H1 (cell line): ENCODE measurements at regions not wholly inside any gene's neighbourhood (a gene's known extent, or its start where the extent isn't known, plus 50 kb on each side); places are given as distances from the start of the nearest gene placed in this dataset.

ENCODE experiments used
- CTCF ChIA-PET: fragments of 300-600 bp; sonication (Branson Sonifier 250); formaldehyde crosslinking; loops from one replicate; lab custom pipeline; 2021; ENCODE audit not compliant: partially characterized antibody; lab: Charles Lee
- POLR2A ChIA-PET: fragments of 300-600 bp; sonication (Branson Sonifier 250); formaldehyde crosslinking; loops from one replicate; lab custom pipeline; 2021; ENCODE audit warnings: inconsistent platforms; ENCODE audit not compliant: partially characterized antibody; lab: Charles Lee
- DNase-seq, 2 experiments: peaks; one replicate each; pipeline versions ENCODE4 v3.0.0 to v3.0.0-alpha.2; 2010 to 2022; ENCODE audit warnings: low spot score in 2 of 2, low read depth in 1 of 2, mixed read lengths in 1 of 2
- FAIRE-seq: peaks from 2 replicates; lab custom pipeline; 2011; peaks lifted over from hg19 to GRCh38; lab: Jason Lieb, UNC
- H2AFZ ChIP-seq: 2 replicates; pipeline ENCODE4 v1.8.1; 2012; ENCODE audit warnings: low read length, inconsistent platforms
- H2AK5ac ChIP-seq: 2 replicates; pipeline ENCODE4 v1.6.1; 2013; ENCODE audit warnings: low read depth, low read length
- H2BK120ac ChIP-seq: replicated peaks from 2 replicates; pipeline ENCODE3; 2013; ENCODE audit warnings: low read depth, low read length, inconsistent platforms
- H2BK12ac ChIP-seq: 2 replicates; pipeline ENCODE4 v1.6.1; 2013; ENCODE audit warnings: low read depth, low read length
- H2BK15ac ChIP-seq: 2 replicates; pipeline ENCODE4 v1.6.1; 2013; ENCODE audit warnings: low read length
- H2BK20ac ChIP-seq: 2 replicates; pipeline ENCODE4 v1.6.1; 2013; ENCODE audit warnings: low read length
- H2BK5ac ChIP-seq: 2 replicates; pipeline ENCODE4 v1.6.1; 2013; ENCODE audit warnings: low read depth, low read length
- H3K14ac ChIP-seq: 2 replicates; pipeline ENCODE4 v1.6.1; 2013; ENCODE audit warnings: inconsistent platforms; ENCODE audit not compliant: insufficient read length
- H3K18ac ChIP-seq: 2 replicates; pipeline ENCODE4 v1.6.1; 2013; ENCODE audit warnings: low read length; ENCODE audit errors: extremely low read depth
- H3K23ac ChIP-seq: 2 replicates; pipeline ENCODE4 v1.6.1; 2013; ENCODE audit warnings: inconsistent platforms; ENCODE audit not compliant: insufficient read length
- H3K23me2 ChIP-seq: 2 replicates; pipeline ENCODE4 v1.6.1; 2013; ENCODE audit warnings: low read depth, low read length
- H3K27ac ChIP-seq: 2 replicates; pipeline ENCODE4 v1.6.1; 2011; ENCODE audit warnings: low read depth, low read length, inconsistent platforms
- H3K27me3 ChIP-seq, 4 experiments: replicated peaks in 1 of 4; 1 replicate in 1 of 4; 2 replicates in 3 of 4; pipeline versions ENCODE4 v1.6.1 to v1.8.1; 2011 to 2013; ENCODE audit warnings: low read length in 3 of 4, mild to moderate bottlenecking in 3 of 4, inconsistent platforms in 2 of 4, mixed read lengths in 2 of 4, moderate library complexity in 1 of 4; ENCODE audit not compliant: control insufficient read depth in 3 of 4, insufficient read depth in 3 of 4; ENCODE audit errors: extremely low read depth in 1 of 4
- H3K36me3 ChIP-seq, 4 experiments: 2 replicates each; pipeline versions ENCODE4 v1.6.1 to v1.8.1; 2011 to 2013; ENCODE audit warnings: mild to moderate bottlenecking in 4 of 4, low read length in 3 of 4, moderate library complexity in 2 of 4, control low read depth in 1 of 4, inconsistent platforms in 1 of 4; ENCODE audit not compliant: insufficient read depth in 4 of 4, control insufficient read depth in 2 of 4
- H3K4ac ChIP-seq: replicated peaks from 2 replicates; pipeline ENCODE3; 2013; ENCODE audit warnings: low read length, low read depth, mixed read lengths, inconsistent platforms; ENCODE audit not compliant: insufficient read length
- H3K4me1 ChIP-seq, 4 experiments: replicated peaks in 1 of 4; 1 replicate in 1 of 4; 2 replicates in 3 of 4; pipeline versions ENCODE4 v1.6.1 to v1.8.1; 2011 to 2013; ENCODE audit warnings: low read length in 3 of 4, inconsistent platforms in 2 of 4, mixed read lengths in 1 of 4; ENCODE audit not compliant: insufficient read depth in 4 of 4, control insufficient read depth in 3 of 4
- H3K4me2 ChIP-seq, 2 experiments: 2 replicates each; pipeline versions ENCODE4 v1.6.1 to v1.8.1; 2011 to 2013; ENCODE audit warnings: low read depth in 2 of 2, low read length in 2 of 2, control low read depth in 1 of 2, inconsistent platforms in 1 of 2, mild to moderate bottlenecking in 1 of 2; ENCODE audit not compliant: insufficient read depth in 1 of 2
- H3K4me3 ChIP-seq, 4 experiments: fragments of 200-600, 300-600 bp in 1 of 4; sonication (generic), shearing (Covaris generic), sonication (Bioruptor Twin) in 1 of 4; 2 replicates each; pipeline versions ENCODE4 v1.5.1 to v1.8.1; 2011 to 2016; ENCODE audit warnings: low read length in 4 of 4, low read depth in 3 of 4, control low read depth in 2 of 4, inconsistent platforms in 2 of 4, mild to moderate bottlenecking in 2 of 4, mixed read lengths in 1 of 4, moderate library complexity in 1 of 4; ENCODE audit not compliant: insufficient read depth in 2 of 4; ENCODE audit errors: extremely low read depth in 1 of 4
- H3K56ac ChIP-seq: replicated peaks from 2 replicates; pipeline ENCODE3; 2013; ENCODE audit warnings: low read depth, mild to moderate bottlenecking, mixed read lengths, low read length, inconsistent platforms; ENCODE audit not compliant: insufficient read length
- H3K79me1 ChIP-seq: 2 replicates; pipeline ENCODE4 v1.6.1; 2013; ENCODE audit warnings: low read depth, low read length, control low read depth
- H3K79me2 ChIP-seq, 2 experiments: 2 replicates each; pipeline versions ENCODE4 v1.6.1 to v1.8.1; 2012 to 2013; ENCODE audit warnings: low read length in 2 of 2, mild to moderate bottlenecking in 2 of 2, inconsistent platforms in 1 of 2; ENCODE audit not compliant: insufficient read depth in 2 of 2, control insufficient read depth in 1 of 2
- H3K9ac ChIP-seq, 4 experiments: replicated peaks in 1 of 4; 1 replicate in 1 of 4; 2 replicates in 3 of 4; pipeline versions ENCODE4 v1.6.1 to v1.8.1; 2011 to 2013; ENCODE audit warnings: low read depth in 3 of 4, low read length in 3 of 4, control low read depth in 2 of 4, mild to moderate bottlenecking in 2 of 4, moderate library complexity in 2 of 4, inconsistent platforms in 1 of 4; ENCODE audit errors: extremely low read depth in 1 of 4
- H3K9me3 ChIP-seq, 2 experiments: 2 replicates each; pipeline versions ENCODE4 v1.6.1 to v1.8.1; 2012 to 2013; ENCODE audit warnings: mild to moderate bottlenecking in 2 of 2, moderate library complexity in 2 of 2, control low read depth in 1 of 2, inconsistent platforms in 1 of 2, low read depth in 1 of 2, low read length in 1 of 2, mixed read lengths in 1 of 2; ENCODE audit not compliant: insufficient read depth in 2 of 2
- H4K20me1 ChIP-seq, 2 experiments: replicated peaks in 1 of 2; 2 replicates each; pipeline versions ENCODE3 to v1.8.1; 2011 to 2013; ENCODE audit warnings: inconsistent platforms in 2 of 2, low read length in 2 of 2, mild to moderate bottlenecking in 1 of 2; ENCODE audit not compliant: insufficient read depth in 2 of 2, control insufficient read depth in 1 of 2
- H4K5ac ChIP-seq: 2 replicates; pipeline ENCODE4 v1.6.1; 2013; ENCODE audit warnings: low read length, low read depth, mixed read lengths, inconsistent platforms; ENCODE audit not compliant: insufficient read length
- H4K8ac ChIP-seq: 2 replicates; pipeline ENCODE4 v1.8.0; 2013; ENCODE audit warnings: mild to moderate bottlenecking, moderate library complexity, low read length, inconsistent platforms; ENCODE audit not compliant: insufficient read depth; ENCODE audit errors: extremely low read depth
- H4K91ac ChIP-seq: replicated peaks from 2 replicates; pipeline ENCODE3; 2013; ENCODE audit warnings: low read length, mixed read lengths, inconsistent platforms; ENCODE audit not compliant: insufficient read length
- BACH1 ChIP-seq: IDR thresholded peaks from 2 replicates; pipeline ENCODE4 v1.6.1; 2012; ENCODE audit warnings: low read length, improper control_type of control experiment
- CBX8 ChIP-seq: fragments of 300-800, 300-1000 bp; sonication (generic); IDR thresholded peaks from 2 replicates; pipeline ENCODE4 v1.7.1; 2016; ENCODE audit warnings: low read depth, low read length, borderline replicate concordance
- EGR1 ChIP-seq: IDR thresholded peaks from 2 replicates; pipeline ENCODE4 v1.6.1; 2011; ENCODE audit warnings: low read depth, low read length, borderline replicate concordance
- FOSL1 ChIP-seq: IDR thresholded peaks from 2 replicates; pipeline ENCODE4 v1.6.1; 2011; ENCODE audit warnings: mild to moderate bottlenecking, low read depth, low read length, moderate library complexity; ENCODE audit not compliant: insufficient read depth
- HDAC6 ChIP-seq: IDR thresholded peaks from one replicate; pipeline ENCODE4 v1.7.1; 2012; ENCODE audit warnings: low read depth, mild to moderate bottlenecking, inconsistent platforms, low read length, moderate library complexity
- KDM5A ChIP-seq: fragments of 200-600 bp; IDR thresholded peaks from 2 replicates; pipeline ENCODE4 v1.7.1; 2012; ENCODE audit warnings: mild to moderate bottlenecking, low read length, inconsistent platforms, mixed read lengths
- NANOG ChIP-seq: IDR thresholded peaks from 2 replicates; pipeline ENCODE4 v1.6.1; 2011; ENCODE audit warnings: low read length, low read depth, mild to moderate bottlenecking, inconsistent platforms; ENCODE audit not compliant: insufficient read depth, poor library complexity, severe bottlenecking
- POU5F1 ChIP-seq: IDR thresholded peaks from 2 replicates; pipeline ENCODE4 v1.6.1; 2011; ENCODE audit warnings: low read depth, mild to moderate bottlenecking, low read length, moderate library complexity
- RBBP5 ChIP-seq: IDR thresholded peaks from 2 replicates; pipeline ENCODE4 v1.7.1; 2012; ENCODE audit warnings: low read depth, mild to moderate bottlenecking, inconsistent platforms, low read length, moderate library complexity, borderline replicate concordance
- RNF2 ChIP-seq: fragments of 200-900, 300-1000 bp; sonication (generic); IDR thresholded peaks from 2 replicates; pipeline ENCODE4 v1.7.1; 2016; ENCODE audit warnings: borderline replicate concordance, low read depth, mild to moderate bottlenecking, antibody characterized with exemption, low read length; ENCODE audit not compliant: poor library complexity, severe bottlenecking; ENCODE audit errors: missing control alignments
- SP1 ChIP-seq: IDR thresholded peaks from 2 replicates; pipeline ENCODE4 v1.6.1; 2011; ENCODE audit warnings: low read depth, low read length
- SP4 ChIP-seq: IDR thresholded peaks from 2 replicates; pipeline ENCODE4 v1.6.1; 2012; ENCODE audit warnings: low read length, inconsistent platforms
- TAF1 ChIP-seq: IDR thresholded peaks from 2 replicates; pipeline ENCODE4 v1.6.1; 2011; ENCODE audit warnings: mild to moderate bottlenecking, low read depth, low read length

DNA sequence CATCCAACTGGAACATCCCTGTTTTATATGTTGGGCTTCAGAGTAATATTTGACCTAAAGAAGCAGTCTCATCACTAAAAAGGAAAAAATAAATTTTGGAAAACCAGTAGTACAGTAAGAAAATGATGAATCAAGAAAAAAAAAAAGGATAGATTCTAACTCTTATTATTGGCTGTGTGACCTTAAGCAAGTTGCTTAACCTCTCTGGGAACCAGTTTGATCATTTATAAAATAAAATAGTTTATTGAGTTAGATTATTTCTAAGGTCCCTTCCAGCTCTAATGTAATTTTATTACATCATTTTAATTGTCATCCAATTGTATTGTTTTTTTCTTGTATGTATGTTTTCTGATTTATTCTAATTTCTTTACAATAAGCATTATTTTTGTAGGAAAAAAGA, 127.0 kb downstream of the PRELID2 start:
- no peak for FAIRE-seq
- no peak overlapping the region for H3K18ac ChIP-seq
- H3K4me3 ChIP-seq, result no peak overlapping the region
- H3K23me2 ChIP-seq, result no peaks in the 10 kb centered on the region
- TF ChIP-seq SP1 (no peak), EGR1 (no peak), RNF2 (no peak), FOSL1 (no peak), POU5F1 (no peak), KDM5A (no peak), HDAC6 (no peak), SP4 (no peak), BACH1 (no peak), NANOG (no peak), CBX8 (no peak), RBBP5 (no peak), TAF1 (no peak)
- H3K36me3 ChIP-seq, result no peaks in the 10 kb centered on the region
- no peaks in the 10 kb centered on the region for H3K79me2 ChIP-seq
- H3K56ac ChIP-seq, result no peak overlapping the region
- no peak overlapping the region for H3K9ac ChIP-seq
- no peak overlapping the region for H2AFZ ChIP-seq
- H4K8ac ChIP-seq, result no peak overlapping the region
- no peak overlapping the region for H2BK20ac ChIP-seq
- H3K14ac ChIP-seq, result no peak overlapping the region
- H2BK15ac ChIP-seq, result no peak overlapping the region
- CTCF ChIA-PET, result interaction anchor here (1.1 to 6.6 kb wide), 5 partner anchors 10 to 180 kb away, joined by 3 to 37 read pairs (median 6); no protein-coding TSS in a partner anchor
- H2BK12ac ChIP-seq, result no peak overlapping the region
- H2BK5ac ChIP-seq, result no peak overlapping the region
- H3K4ac ChIP-seq, result no peak overlapping the region
- H4K91ac ChIP-seq, result no peak overlapping the region
- no peak overlapping the region for H2BK120ac ChIP-seq
- no peak for DNase-seq
- H3K23ac ChIP-seq, result no peak overlapping the region
- H3K9me3 ChIP-seq, result no peaks in the 10 kb centered on the region
- POLR2A ChIA-PET, result no interaction called here
- no peaks in the 10 kb centered on the region for H3K79me1 ChIP-seq
- H3K4me1 ChIP-seq, result no peaks in the 10 kb centered on the region
- H3K4me2 ChIP-seq, result no peak overlapping the region
- no peak overlapping the region for H3K27ac ChIP-seq
- no peak overlapping the region for H4K5ac ChIP-seq
- peaks cover 0 to 2% of the 10 kb centered on the region in 2 experiments for H4K20me1 ChIP-seq
- no peaks in the 10 kb centered on the region for H3K27me3 ChIP-seq
- H2AK5ac ChIP-seq, result no peak overlapping the region
